GM23338 (cell line): ENCODE measurements at regions not wholly inside any gene's neighbourhood (a gene's known extent, or its start where the extent isn't known, plus 50 kb on each side); places are given as distances from the start of the nearest gene placed in this dataset.

ENCODE experiments used
- ATAC-seq: fragments of 200-7000 bp; cut with Tn5 transposase; 3 replicates; pipeline ENCODE4 v1.9.1; 2020
- DNase-seq: peaks from one replicate; pipeline ENCODE4 v3.0.0-alpha.2; 2015; ENCODE audit warnings: low spot score
- H2AFZ ChIP-seq: fragments of 200-600 bp; sonication (generic); 2 replicates; pipeline ENCODE4 v1.8.0; 2016; ENCODE audit warnings: antibody characterized with exemption, mild to moderate bottlenecking, moderate library complexity
- H3F3A ChIP-seq: fragments of 200-600 bp; sonication (generic); replicated peaks from 2 replicates; pipeline ENCODE4 v1.8.0; 2017; ENCODE audit warnings: antibody characterized with exemption, mixed run types, low read depth
- H3K27ac ChIP-seq: fragments of 200-600 bp; sonication (generic); 2 replicates; pipeline ENCODE4 v1.6.1; 2016; ENCODE audit warnings: low read depth
- H3K27me3 ChIP-seq: fragments of 200-600 bp; sonication (generic); 2 replicates; pipeline ENCODE4 v1.8.0; 2016; ENCODE audit warnings: mild to moderate bottlenecking, mixed run types, moderate library complexity; ENCODE audit not compliant: insufficient read depth
- H3K36me3 ChIP-seq: fragments of 200-600 bp; sonication (generic); 2 replicates; pipeline ENCODE4 v1.8.0; 2016; ENCODE audit warnings: mild to moderate bottlenecking; ENCODE audit not compliant: insufficient read depth
- H3K4me1 ChIP-seq: fragments of 200-600 bp; sonication (generic); 2 replicates; pipeline ENCODE4 v1.8.0; 2016; ENCODE audit warnings: mild to moderate bottlenecking, moderate library complexity; ENCODE audit not compliant: insufficient read depth
- H3K4me2 ChIP-seq: fragments of 200-600 bp; sonication (generic); 2 replicates; pipeline ENCODE4 v1.7.1; 2017; ENCODE audit warnings: mixed run types
- H3K4me3 ChIP-seq: fragments of 200-600 bp; sonication (generic); 2 replicates; pipeline ENCODE4 v1.6.1; 2016; ENCODE audit warnings: mixed run types
- H3K79me2 ChIP-seq: fragments of 200-600 bp; sonication (generic); replicated peaks from 2 replicates; pipeline ENCODE4 v1.8.0; 2017; ENCODE audit warnings: mild to moderate bottlenecking; ENCODE audit not compliant: insufficient read depth
- H3K9me2 ChIP-seq: fragments of 200-600 bp; sonication (generic); 2 replicates; pipeline ENCODE4 v1.8.0; 2017; ENCODE audit not compliant: insufficient read depth
- H4K20me1 ChIP-seq: fragments of 200-600 bp; sonication (generic); replicated peaks from 2 replicates; pipeline ENCODE4 v1.8.0; 2017; ENCODE audit warnings: mild to moderate bottlenecking; ENCODE audit not compliant: insufficient read depth
- H3K27ac Mint-ChIP-seq: 2 replicates; pipeline ENCODE4 v1.8.0; 2020; ENCODE audit warnings: inconsistent platforms, mild to moderate bottlenecking, moderate library complexity, mixed read lengths
- H3K27me3 Mint-ChIP-seq: 3 replicates; pipeline ENCODE4 v1.8.0; 2022; ENCODE audit warnings: low read depth, mild to moderate bottlenecking, moderate library complexity, mixed read lengths, inconsistent platforms; ENCODE audit not compliant: insufficient read depth, poor library complexity
- H3K36me3 Mint-ChIP-seq: 3 replicates; pipeline ENCODE4 v1.8.0; 2021; ENCODE audit warnings: low read depth, mild to moderate bottlenecking, inconsistent platforms, moderate library complexity, mixed read lengths
- H3K4me1 Mint-ChIP-seq: 3 replicates; pipeline ENCODE4 v1.8.0; 2020; ENCODE audit warnings: mild to moderate bottlenecking, inconsistent platforms, mixed read lengths
- H3K4me3 Mint-ChIP-seq: 3 replicates; pipeline ENCODE4 v1.8.0; 2021; ENCODE audit warnings: moderate library complexity, mild to moderate bottlenecking, inconsistent platforms, mixed read lengths
- H3K9me3 Mint-ChIP-seq: 3 replicates; pipeline ENCODE4 v1.8.0; 2020; ENCODE audit warnings: moderate library complexity, mild to moderate bottlenecking, inconsistent platforms, mixed read lengths
- CTCF ChIP-seq, 2 experiments: fragments of 200-600 bp in 1 of 2; sonication (generic) in 1 of 2; conservative IDR thresholded peaks; 2 replicates each; pipeline versions ENCODE4 v1.5.1 to v1.6.1; 2016 to 2017; ENCODE audit warnings: antibody characterized with exemption in 2 of 2, low read depth in 2 of 2, mild to moderate bottlenecking in 2 of 2, moderate library complexity in 1 of 2
- ETS1 ChIP-seq: IDR thresholded peaks from 2 replicates; pipeline ENCODE4 v1.6.1; 2016; ENCODE audit warnings: antibody characterized with exemption
- EZH2 ChIP-seq: fragments of 200-600 bp; sonication (generic); IDR thresholded peaks from one replicate; pipeline ENCODE4 v1.8.0; 2017; ENCODE audit warnings: antibody characterized with exemption, mild to moderate bottlenecking, low read depth; ENCODE audit not compliant: unreplicated experiment
- EZH2phosphoT487 ChIP-seq: fragments of 200-600 bp; sonication (generic); IDR thresholded peaks from one replicate; pipeline ENCODE4 v1.8.1; 2018; ENCODE audit warnings: antibody characterized with exemption; ENCODE audit not compliant: unreplicated experiment
- JUNB ChIP-seq: IDR thresholded peaks from one replicate; pipeline ENCODE4 v1.6.1; 2016; ENCODE audit warnings: antibody characterized with exemption; ENCODE audit not compliant: unreplicated experiment
- POLR2AphosphoS5 ChIP-seq: IDR thresholded peaks from 2 replicates; pipeline ENCODE4 v1.6.1; 2016; ENCODE audit warnings: antibody characterized with exemption, low read depth
- STAT1 ChIP-seq: IDR thresholded peaks from one replicate; pipeline ENCODE4 v1.6.1; 2016; ENCODE audit warnings: antibody characterized with exemption; ENCODE audit not compliant: unreplicated experiment
- ZNF331 ChIP-seq: fragments of 250-450 bp; sonication (Bioruptor Pico); IDR thresholded peaks from 2 replicates; pipeline ENCODE4 v1.5.0; 2020; ENCODE audit warnings: low read depth, mild to moderate bottlenecking, moderate library complexity
- ZNF462 ChIP-seq: fragments of 250-450 bp; sonication (Bioruptor Pico); IDR thresholded peaks from 2 replicates; pipeline ENCODE4 v1.5.0; 2020; ENCODE audit warnings: mild to moderate bottlenecking, moderate library complexity

GRCh38 chr2:16336916-16337315 is 328.7 kb downstream of the CYRIA start (continued):
- TF ChIP-seq ZNF331 (CRISPR knock-in tag): no peak
- TF ChIP-seq ZNF462 (CRISPR knock-in tag): no peak
- no peak for TF ChIP-seq POLR2AphosphoS5
- no peak for TF ChIP-seq JUNB

GRCh38 chr2:16336491-16336890 is 329.1 kb downstream of the CYRIA start:
- no peak for DNase-seq
- Histone ChIP-seq H3K4me2 (no peak overlapping the region), H3K79me2 (no peaks in the 10 kb centered on the region), H3K27me3 (no peaks in the 10 kb centered on the region), H3K9me2 (0 out of 2 replicates have a peak, but pooled peaks cover 5% of the 10 kb centered on the region), H3K36me3 (no peaks in the 10 kb centered on the region), H3K27ac (no peak overlapping the region), H3K4me3 (no peak overlapping the region), H3F3A (no peaks in the 10 kb centered on the region), H3K4me1 (peaks cover 11% of the 10 kb centered on the region; the same call in 1 of the 2 replicates), H4K20me1 (no peaks in the 10 kb centered on the region), H2AFZ (no peak overlapping the region)
- peaks cover 10% of the 10 kb centered on the region for H3K4me1 Mint-ChIP-seq
- no peak overlapping the region for H3K27ac Mint-ChIP-seq
- H3K27me3 Mint-ChIP-seq: no peaks in the 10 kb centered on the region
- H3K9me3 Mint-ChIP-seq: peaks cover 8% of the 10 kb centered on the region; the same call in 2 of the 3 replicates
- peaks cover 5% of the 10 kb centered on the region; the same call in 1 of the 3 replicates for H3K36me3 Mint-ChIP-seq
- no peak for ATAC-seq
- H3K4me3 Mint-ChIP-seq: no peak overlapping the region
- TF ChIP-seq STAT1 (no peak), CTCF (conservative IDR thresholded peaks at IDR 0.05; ENCODE audit: low read depth in 2 of 2) (no peak), POLR2AphosphoS5 (no peak), EZH2 (no peak), EZH2phosphoT487 (no peak), ETS1 (no peak)
